HG03097 (cell line): ENCODE measurements at regions not wholly inside any gene's neighbourhood (a gene's known extent, or its start where the extent isn't known, plus 50 kb on each side); places are given as distances from the start of the nearest gene placed in this dataset.
"Not testable (repeated sequence)": the region's sequence is repeated elsewhere in the genome, so short reads cannot be mapped to it uniquely, and the experiment has no call there.

Source experiments
- ATAC-seq: cut with Tn5 transposase; IDR thresholded peaks from one replicate; pipeline ENCODE4 v1.9.1; 2021; ENCODE audit not compliant: unreplicated experiment, low FRiP score

DNA sequence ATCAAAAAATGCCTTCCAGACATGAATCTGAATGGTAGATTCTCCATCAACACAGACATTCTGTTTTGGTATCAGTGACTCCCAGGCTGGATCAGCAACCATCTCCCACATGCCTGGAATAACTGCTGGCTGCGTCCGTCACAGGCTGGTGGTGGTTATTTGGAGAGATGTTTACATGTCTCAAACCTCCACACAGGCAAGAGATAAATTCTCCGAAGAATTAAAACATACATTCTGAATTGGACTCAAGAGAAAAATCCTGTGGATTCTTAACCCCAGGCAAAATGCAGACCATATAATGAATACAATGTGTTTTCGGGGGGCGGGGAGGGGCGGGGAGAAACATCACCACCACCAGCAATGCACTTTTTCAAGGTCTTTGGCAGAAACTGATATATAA is 108.2 kb downstream of the THBS2 start:
- no peak for ATAC-seq

DNA sequence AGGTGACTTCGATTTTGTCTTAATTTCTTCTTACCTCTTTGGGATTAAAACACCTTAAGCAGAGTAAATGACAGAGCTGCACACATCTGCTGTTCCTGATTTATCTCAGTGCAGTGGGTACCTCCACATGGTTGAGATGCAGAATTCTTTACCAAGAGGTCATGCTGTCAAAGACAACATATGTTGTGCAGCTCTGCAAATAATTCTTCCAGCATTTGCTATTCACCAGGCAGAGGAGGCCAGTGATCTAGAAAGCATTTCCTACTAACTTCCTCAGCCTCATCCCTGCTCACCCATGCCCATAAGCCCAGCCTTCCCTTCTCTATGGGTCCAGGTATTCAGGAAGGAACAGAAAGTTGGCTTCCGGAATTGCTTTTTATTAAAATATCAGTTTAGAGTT is 109.3 kb downstream of the THBS2 start:
- ATAC-seq: no peak

DNA sequence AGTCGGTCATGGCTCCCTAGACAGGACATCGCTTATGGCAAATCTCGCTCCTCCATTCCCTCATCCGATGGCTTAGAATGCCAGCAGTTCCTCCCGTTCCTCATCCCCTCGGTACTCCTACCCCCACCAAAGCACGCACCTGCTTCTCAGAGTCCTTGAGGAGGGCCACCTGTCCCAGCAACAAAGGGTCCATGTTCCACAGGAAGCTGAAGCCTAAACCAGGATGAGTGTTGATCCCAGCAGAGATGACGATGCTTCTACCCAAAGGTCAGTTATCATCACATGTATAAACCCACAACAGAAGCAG is 111.2 kb downstream of the THBS2 start:
- ATAC-seq: no peak

DNA sequence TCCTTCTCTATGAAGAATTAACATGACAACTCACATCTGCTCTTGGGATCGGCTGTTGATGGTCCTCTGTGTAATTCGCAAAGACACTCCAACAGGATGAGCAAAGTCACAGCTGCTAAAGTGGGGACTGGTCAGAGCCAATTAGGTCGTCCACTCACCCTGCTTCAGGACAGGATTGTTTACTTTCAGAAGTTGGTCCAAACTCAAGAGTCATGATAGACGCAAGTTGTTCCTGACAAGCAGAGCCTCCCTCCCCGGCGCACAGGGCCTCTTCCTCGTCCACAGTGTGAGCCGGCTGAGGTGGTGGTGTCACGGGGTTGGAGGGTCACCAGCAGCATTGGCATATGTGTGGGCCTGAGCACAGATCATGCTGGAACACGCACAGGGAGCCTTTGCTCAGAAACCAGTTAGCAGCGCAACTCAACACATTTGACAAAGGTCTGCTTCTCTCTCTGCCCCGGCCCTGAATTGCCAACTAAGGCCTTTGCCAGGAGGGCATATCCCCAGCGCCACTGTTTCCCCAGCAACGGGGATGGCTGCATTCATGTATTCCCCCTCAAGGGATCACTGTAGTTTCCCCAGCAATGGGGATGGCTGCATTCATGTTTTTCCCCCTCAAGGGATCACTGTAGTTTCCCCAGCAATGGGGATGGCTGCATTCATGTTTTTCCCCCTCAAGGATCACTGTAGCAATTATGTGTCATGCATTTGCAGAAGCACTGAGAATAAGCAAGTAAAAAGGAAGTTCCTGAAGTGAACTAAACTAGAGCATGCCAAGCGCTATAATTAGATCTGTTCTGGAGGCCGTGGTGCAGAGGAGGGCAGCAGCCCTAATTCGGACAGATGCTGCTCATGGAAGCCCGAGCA is 111.7 kb downstream of the THBS2 start:
- ATAC-seq: no peak

DNA sequence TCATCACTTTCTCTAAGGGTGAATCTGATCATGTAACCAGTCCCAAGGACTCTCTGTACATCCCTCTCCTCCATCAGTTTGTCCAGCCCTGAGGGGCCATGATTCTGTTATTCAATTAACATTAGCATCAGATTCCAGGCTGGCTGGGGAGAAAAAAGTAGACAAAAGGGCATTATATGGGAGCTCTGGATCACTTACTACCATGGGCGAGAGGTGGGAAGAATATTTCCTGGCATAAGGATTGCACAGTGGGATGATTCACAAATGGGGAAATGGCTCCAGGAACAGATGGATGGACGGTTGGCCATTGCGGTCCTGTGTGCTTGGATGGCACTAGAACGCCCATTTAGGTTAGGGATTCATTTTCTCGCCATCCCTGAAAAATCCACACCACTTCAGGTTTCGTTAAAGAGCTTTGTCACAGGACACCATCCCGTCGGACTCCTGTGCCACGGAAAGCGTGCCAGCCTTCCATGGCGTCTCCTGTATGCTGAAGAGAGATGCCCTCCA is 112.6 kb downstream of the THBS2 start:
- ATAC-seq: no peak

DNA sequence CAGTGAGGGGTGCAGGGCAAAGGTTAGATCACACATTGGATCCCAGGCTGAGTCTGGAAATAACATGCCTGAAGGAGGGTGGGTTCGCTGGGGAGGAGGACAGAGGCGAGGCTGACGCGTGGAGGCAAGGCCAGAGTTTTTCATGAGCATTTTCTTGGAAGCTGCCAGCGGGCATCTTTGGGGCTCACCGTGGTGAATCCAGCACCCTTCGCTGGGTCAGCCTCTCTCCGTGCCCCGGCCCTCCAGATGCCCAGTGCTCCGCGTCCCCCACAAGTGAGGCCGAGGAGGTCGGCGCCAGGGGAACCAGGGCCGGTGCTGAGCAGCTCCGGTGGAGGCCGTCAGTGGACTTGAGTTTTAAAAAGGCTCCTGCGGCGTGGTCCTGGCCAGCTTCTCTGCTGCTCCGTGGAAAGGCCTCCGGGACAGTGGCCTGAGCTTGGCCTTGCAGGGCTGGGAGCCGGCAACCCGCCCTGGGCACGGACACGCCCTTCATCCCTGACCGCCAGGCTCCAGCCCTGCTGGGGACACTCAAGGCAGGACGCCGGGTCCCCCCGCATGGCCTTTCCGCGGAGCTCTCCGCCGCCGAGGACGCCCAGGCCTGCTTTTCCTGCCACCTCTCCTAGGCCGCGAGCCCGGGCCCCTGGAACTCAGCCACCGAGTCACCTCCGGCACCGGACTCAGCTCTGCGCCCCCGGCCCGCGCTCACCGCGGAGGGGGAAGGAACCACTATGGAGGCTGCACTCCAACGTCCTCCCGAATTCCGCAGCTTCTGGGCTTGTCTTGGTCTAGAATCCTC is 114.3 kb downstream of the THBS2 start:
- no peak for ATAC-seq

DNA sequence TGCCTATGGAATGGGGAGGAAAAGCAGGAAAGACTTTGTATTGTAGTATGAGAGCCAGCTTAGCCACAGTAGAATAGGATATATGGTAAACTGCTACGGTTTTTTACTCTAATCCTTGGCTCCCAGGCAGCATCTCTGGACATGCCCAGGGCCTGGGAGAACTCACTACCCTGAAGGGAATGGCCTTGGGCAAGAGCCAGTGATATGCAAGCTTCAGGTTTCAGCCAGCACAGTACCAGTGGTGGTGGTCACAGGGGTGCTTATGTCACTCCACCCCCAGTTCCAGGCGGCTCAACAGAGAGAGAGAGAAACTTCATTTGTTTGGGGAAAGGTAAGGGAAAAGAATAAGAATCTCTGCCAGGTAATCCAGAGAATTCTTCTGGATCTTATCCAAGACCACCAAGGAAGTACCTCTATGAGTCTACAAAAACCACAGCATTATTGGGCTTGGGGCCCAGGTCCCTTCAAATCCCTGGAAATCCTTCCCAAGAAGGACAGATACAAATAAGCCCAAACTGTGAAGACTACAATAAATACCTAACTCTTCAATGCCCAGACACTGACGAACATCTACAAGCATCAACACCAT is 121.2 kb downstream of the THBS2 start:
- no peak for ATAC-seq

DNA sequence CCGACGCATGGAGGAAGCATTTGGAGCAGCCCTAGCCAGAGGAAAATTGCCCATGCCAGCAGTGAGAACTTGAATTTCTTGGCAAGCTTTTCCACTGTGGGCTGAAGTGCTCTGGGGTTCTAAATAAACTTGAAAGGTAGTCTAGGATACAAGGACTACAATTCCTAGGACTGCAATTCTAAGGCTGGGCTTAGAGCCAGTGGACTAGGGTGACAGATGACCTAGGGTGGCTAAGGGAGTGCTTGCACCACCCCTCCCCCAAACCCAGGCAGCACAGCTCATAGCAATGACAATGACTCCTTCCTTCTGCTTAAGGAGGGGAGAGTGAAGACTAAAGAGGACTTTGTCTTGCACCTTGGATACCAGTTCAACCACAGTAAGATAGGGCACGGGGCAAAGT is 122.3 kb downstream of the THBS2 start:
- ATAC-seq: no peak

DNA sequence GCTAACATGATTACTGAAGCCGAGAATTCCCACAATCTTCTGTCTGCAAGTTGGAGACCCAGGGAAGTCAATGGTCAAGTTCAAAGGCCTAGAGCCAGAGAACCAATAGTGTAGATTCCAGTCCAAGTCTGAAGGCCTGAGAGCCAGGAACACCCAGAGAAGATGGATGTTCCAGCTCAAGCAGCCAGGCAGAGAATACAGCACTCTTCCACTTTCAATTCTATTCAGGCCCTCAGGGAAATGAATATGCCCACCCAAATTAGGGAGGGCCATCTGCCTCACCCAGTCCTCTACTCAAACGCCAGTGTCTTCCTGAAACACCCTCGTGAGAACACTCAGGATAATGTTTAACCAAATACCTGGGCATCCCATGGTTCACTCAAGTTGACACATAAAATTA is 123.5 kb downstream of the THBS2 start:
- no peak for ATAC-seq

DNA sequence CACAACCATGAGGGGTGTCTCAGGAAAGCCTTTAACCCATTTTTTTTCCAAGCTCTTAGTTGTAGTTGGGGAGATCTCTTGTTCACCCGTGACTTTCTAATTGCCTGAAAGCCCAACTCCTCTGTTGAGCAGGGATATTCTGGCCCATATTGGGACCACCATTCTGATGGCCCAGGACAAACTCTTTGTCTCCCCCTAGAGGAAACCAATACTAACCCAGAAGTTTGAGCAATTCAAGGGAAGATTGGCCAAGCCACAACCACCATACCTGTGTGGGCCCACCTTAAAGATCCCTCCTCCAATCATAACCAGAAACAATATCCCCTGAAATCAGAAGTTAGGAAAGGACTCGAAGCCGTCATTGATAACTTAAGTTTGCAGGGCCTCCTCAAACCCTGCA is 132.6 kb downstream of the THBS2 start:
- no peak for ATAC-seq

DNA sequence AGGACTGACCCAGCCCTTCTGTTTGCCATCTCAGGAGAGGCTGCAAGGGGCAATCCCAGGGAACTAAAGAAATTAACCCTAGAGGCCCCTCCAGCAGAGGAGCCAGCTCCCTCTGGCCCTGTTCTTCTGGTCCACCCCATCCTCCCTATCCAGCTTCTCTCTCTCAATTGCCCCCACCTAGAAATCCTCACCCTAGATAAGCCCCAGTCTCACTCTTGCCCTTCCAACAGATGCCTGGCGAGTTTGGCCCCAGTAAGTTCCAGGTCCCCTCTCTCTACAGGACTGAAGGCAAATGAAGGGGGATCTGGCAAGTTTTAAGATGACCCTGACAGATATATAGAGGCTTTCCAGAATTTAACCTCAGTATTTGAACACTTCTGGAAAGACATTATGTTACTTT is 134.0 kb downstream of the THBS2 start:
- ATAC-seq: no peak

DNA sequence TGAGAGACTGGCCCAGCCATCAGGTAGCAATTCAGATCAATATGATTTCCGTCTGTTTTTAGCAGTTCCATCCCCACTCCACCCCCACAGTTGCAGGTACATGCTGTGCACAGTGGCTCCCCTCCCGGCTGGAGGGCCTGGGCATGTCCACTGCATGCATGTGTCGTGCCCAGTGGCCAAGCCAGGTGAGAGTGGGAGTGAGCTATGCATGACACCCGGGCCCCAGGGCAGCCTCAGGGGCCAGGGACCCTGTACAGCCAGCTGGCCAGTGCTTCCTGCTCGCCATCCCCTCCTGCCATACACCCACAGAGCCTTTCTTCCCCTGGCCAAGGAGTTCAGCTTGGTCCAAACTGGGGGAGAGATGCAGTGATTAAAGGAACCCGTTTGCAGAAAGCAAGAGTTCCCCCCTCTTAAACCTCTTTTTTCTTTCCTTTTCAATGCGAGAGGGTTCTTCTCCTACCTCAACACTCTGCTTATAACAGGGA is 135.3 kb downstream of the THBS2 start:
- no peak for ATAC-seq

DNA sequence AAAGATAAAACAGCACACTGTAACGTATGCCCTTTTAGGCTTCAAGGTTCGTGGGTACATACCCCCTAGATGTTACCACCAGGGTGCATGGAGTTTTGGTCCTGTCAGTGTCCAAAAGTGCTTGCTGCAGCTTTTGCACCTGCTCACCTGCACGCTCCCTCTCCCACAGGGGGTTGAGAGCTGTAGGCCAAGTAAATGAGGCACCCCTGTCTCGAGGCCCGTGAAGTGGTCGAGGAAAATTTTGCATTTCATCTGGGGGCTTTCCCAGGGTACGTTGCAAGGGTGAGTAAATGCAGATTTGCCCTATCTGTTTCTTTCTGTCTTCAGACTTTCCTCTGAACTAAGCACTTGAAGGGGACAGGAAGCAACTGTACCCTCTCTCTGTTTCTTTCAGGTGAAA is 136.0 kb downstream of the THBS2 start:
- ATAC-seq: no peak

DNA sequence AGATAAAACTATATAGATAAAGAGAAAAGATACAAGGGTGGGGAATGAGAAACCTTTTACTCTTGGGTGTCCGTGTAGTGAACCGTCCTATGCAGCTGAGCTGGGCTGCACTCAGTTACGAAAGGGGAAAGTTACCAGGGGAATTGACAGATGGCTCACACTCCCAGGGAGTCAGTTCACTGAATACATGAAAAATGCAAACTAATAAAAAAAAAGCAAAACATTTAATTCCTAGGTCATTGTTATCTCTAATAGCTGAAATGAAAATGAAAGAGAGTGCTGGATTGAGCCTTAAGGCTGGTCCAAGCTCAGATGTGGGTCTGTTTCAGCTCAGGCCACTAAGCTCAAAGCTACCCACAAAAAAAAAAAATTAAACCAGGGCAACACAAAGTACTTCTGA is 138.0 kb downstream of the THBS2 start:
- ATAC-seq: peak; percentile 49

DNA sequence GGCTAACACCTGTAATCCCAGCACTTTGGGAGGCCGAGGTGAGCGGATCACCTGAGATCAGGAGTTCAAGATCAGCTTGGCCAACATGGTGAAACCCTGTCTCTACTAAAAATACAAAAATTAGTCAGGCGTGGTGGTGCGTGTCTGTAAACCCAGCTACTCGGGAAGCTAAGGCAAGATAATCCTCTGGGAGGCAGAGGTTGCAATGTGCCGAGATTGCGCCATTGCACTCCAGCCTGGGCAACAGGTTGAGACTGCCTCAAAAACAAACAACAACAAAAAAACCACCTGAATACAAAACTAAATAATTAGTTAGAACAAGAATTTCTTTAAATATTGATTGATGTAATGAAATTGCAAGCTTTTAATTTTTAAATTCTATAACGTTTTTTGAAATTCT is 139.0 kb downstream of the THBS2 start:
- ATAC-seq: not testable (repeated sequence)

DNA sequence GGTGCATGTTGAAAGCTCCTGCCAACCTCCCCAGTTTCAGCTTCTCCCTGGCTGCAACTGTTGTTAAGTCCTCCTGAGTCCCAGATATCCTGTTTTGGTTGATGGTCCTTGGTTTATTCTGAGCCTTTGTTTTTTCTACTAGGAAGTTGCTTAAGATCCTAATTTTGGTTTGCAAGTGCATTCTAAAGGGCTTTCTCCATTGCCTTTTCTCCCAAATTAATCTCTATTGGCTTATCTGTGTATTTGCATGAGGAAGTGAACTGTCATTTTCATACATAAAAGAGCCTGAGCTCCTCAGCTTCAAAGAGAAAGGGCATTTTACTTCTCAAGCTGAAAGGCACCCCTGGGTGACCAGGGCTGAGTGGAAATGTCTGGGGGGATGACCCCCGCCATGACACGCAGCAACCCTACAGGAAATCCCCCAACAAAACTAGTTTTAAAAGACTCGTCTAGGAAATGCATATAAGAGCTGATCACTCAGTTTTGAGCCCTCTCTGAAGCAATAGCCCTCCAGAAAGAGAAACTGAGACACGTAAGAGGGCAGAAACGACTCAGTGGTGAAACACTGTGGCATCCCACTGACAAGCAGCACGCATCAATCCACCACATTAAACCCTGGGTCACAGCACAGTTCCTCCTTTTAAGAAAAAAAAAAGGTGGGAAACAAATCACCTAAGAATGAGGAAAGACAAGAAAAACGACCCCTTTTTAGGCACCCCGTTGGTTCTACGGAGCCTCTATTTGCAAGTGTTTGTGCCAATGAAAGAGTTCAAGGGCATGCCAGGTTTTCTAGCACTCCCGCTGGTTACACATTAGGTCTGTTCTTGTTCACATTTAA is 140.9 kb downstream of the THBS2 start:
- ATAC-seq: peak; percentile 79

DNA sequence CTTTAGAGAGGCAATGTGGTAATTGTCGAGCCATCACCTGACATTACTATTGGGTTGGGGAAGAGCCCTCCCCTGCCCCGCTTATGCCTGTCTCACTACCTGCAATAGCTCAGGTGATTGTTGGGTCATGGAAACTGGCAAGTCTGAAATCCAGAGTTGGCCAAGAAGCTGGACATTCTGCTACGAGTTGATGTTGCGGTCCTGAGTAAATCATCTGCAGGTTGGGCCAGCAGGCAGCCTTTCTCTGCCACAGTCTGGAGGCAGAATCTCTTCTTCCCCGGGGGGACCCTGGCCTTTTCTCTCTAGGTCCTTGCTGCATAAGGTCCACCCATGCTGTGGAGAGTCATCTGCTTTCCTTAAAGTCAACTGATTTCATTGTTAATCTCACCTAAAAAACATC is 142.4 kb downstream of the THBS2 start:
- ATAC-seq: no peak

DNA sequence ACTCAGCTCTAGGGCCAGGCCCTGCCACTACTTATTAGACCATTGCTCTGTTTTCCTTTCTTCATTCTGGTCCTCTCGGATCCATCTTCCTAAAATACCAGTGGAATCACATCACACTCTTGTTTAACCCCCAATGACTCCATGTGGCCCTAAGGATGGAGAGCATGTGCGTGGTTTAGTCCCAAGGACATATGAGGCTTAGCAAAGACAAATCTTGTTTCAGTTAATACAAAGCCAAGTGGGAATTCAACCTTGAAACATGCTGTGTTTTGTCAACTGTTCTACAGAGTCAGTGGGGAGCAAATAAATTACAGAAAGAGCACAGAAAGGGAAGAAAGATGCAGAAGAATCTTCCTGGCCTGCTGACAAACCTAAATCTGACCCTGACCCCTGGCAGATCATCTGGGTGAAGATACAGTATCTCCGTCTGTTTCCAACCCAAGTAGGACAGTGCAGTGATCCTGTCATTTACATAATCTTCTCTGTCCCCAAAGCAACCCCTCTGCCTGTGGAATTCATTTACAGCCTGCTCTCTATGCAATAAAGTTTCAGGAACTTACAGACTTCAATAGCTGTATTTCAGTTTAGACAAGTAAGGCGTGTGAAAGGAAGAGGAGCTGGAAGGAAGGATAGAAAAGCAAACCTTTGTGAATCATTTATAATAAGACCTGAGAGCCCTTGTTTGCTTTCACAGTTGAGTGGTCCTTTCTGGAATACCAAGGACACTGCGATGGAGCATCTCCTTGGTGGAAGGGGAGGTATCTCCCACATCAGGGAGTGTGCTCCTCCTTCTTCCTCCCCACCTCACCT is 144.0 kb downstream of the THBS2 start:
- no peak for ATAC-seq

DNA sequence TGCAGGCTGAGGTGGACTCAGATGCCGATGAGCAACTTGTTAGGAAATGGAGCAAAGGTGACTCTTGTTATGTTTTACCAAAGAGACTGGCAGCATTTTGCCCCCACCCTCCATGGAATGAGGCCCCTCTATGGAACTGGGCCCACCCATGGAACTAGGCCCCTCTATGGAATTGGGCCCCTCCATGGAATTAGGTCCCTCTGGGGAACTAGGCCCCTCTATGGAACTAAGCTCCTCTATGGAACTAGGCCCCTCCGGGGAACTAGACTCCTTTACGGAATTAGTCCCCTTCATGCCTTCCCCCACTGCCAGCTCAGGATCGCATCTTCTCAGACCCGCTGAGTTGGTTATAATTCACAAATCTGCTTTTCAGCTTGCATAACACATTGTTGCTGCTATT is 144.9 kb downstream of the THBS2 start:
- no peak for ATAC-seq

DNA sequence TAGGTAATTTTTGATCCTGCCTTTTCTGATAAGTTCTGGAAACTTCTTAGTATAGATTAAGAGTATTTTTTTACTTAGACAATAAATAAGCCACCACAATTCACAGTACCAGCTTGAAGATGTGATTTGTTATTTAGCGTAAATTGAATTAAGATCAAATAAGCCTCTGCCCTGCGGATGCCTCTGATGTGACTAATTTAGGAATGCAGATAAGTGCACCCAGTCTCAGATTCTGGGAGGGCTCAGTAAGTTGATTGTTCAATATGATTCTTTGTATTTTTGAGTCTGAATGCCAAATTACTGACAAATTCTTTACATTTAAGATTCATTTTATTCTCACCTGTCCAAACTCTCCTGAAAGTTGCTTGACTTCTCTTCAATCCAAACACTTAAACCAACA is 147.5 kb downstream of the THBS2 start:
- ATAC-seq: no peak
